SK-N-SH (cell line): ENCODE measurements at regions not wholly inside any gene's neighbourhood (a gene's known extent, or its start where the extent isn't known, plus 50 kb on each side); places are given as distances from the start of the nearest gene placed in this dataset.

Experiments
- CTCF ChIA-PET: fragments of 300-600, 350-600 bp; formaldehyde crosslinking; extraction: SDS; loops from one replicate; lab custom pipeline; 2021; lab: Yijun Ruan, JAX
- POLR2A ChIA-PET: fragments of 350-600 bp; sonication (Branson Sonifier 250); formaldehyde crosslinking; extraction: SDS; loops from one replicate; lab custom pipeline; 2020; ENCODE audit warnings: antibody characterized with exemption, inconsistent platforms; lab: Yijun Ruan, JAX
- DNase-seq: peaks from one replicate; pipeline ENCODE4 v3.0.0; 2012
- H2AFZ ChIP-seq: fragments of 200-600 bp; sonication (generic); 2 replicates; pipeline ENCODE4 v1.8.1; 2016; ENCODE audit warnings: antibody characterized with exemption, mild to moderate bottlenecking, low read depth
- H3F3A ChIP-seq: fragments of 200-600 bp; sonication (generic); replicated peaks from 2 replicates; pipeline ENCODE3; 2016; ENCODE audit warnings: antibody characterized with exemption, mild to moderate bottlenecking; ENCODE audit not compliant: insufficient read depth
- H3K27ac ChIP-seq, 2 experiments: fragments of 200-500 bp in 1 of 2; fragments of 200-600 bp in 1 of 2; sonication (Bioruptor generic) in 1 of 2; sonication (generic), shearing (Covaris generic) in 1 of 2; 2 replicates each; pipeline versions ENCODE4 v1.5.1 to v1.6.1; 2014 to 2016; ENCODE audit warnings: low read depth in 2 of 2, inconsistent platforms in 1 of 2, low read length in 1 of 2, mild to moderate bottlenecking in 1 of 2, mixed read lengths in 1 of 2
- H3K27me3 ChIP-seq: fragments of 200-600 bp; sonication (generic), shearing (Covaris generic); 2 replicates; pipeline ENCODE4 v1.6.1; 2016; ENCODE audit warnings: mixed run types; ENCODE audit not compliant: insufficient read depth
- H3K36me3 ChIP-seq, 2 experiments: fragments of 200-500 bp in 1 of 2; fragments of 200-600 bp in 1 of 2; sonication (Bioruptor generic) in 1 of 2; sonication (generic) in 1 of 2; replicated peaks in 1 of 2; 2 replicates each; pipeline versions ENCODE3 to v1.5.1; 2014 to 2016; ENCODE audit warnings: low read length in 1 of 2, mild to moderate bottlenecking in 1 of 2; ENCODE audit not compliant: insufficient read depth in 2 of 2, control insufficient read depth in 1 of 2
- H3K4me1 ChIP-seq, 2 experiments: fragments of 200-500 bp in 1 of 2; fragments of 200-600 bp in 1 of 2; sonication (Bioruptor generic) in 1 of 2; sonication (generic), shearing (Covaris generic) in 1 of 2; 2 replicates each; pipeline versions ENCODE4 v1.5.1 to v1.6.1; 2014 to 2016; ENCODE audit warnings: low read depth in 1 of 2, low read length in 1 of 2, mixed run types in 1 of 2; ENCODE audit not compliant: insufficient read depth in 2 of 2, control insufficient read depth in 1 of 2
- H3K4me2 ChIP-seq: fragments of 200-600 bp; sonication (generic), shearing (Covaris generic); 2 replicates; pipeline ENCODE4 v1.6.1; 2017; ENCODE audit warnings: mixed run types
- H3K4me3 ChIP-seq, 2 experiments: fragments of 200-500 bp in 1 of 2; fragments of 200-600 bp in 1 of 2; sonication (Bioruptor generic) in 1 of 2; sonication (generic), shearing (Covaris generic) in 1 of 2; 2 replicates each; pipeline versions ENCODE4 v1.5.1 to v1.8.1; 2014 to 2016; ENCODE audit warnings: low read depth in 2 of 2, inconsistent platforms in 1 of 2, low read length in 1 of 2, mild to moderate bottlenecking in 1 of 2, mixed read lengths in 1 of 2, moderate library complexity in 1 of 2
- H3K79me2 ChIP-seq: fragments of 200-600 bp; sonication (generic); 2 replicates; pipeline ENCODE4 v1.8.1; 2017; ENCODE audit warnings: mild to moderate bottlenecking; ENCODE audit not compliant: insufficient read depth
- H3K9ac ChIP-seq: fragments of 200-600 bp; sonication (generic); 2 replicates; pipeline ENCODE4 v1.6.1; 2017; ENCODE audit warnings: mixed run types
- H3K9me2 ChIP-seq: fragments of 200-600 bp; sonication (generic); 2 replicates; pipeline ENCODE4 v1.6.1; 2017; ENCODE audit warnings: mixed run types
- H3K9me3 ChIP-seq: fragments of 200-600 bp; sonication (generic); 2 replicates; pipeline ENCODE4 v1.6.1; 2017; ENCODE audit warnings: mixed run types, mild to moderate bottlenecking, moderate library complexity
- H4K20me1 ChIP-seq: fragments of 200-600 bp; sonication (generic); 2 replicates; pipeline ENCODE4 v1.6.1; 2017; ENCODE audit warnings: mild to moderate bottlenecking, mixed run types; ENCODE audit not compliant: insufficient read depth
- ELF1 ChIP-seq: IDR thresholded peaks from 2 replicates; pipeline ENCODE4 v1.4.0; 2012
- EP300 ChIP-seq, 2 experiments: IDR thresholded peaks; 2 replicates each; pipeline versions ENCODE4 v1.4.0 to v1.6.1; 2012; ENCODE audit warnings: borderline replicate concordance in 1 of 2, low read depth in 1 of 2, low read length in 1 of 2
- FOXJ3 ChIP-seq: sonication (generic); formaldehyde crosslinking; IDR thresholded peaks from 2 replicates; pipeline ENCODE4 v1.5.1; 2020; ENCODE audit warnings: mild to moderate bottlenecking, missing genetic modification reagents
- FOXM1 ChIP-seq: IDR thresholded peaks from 2 replicates; pipeline ENCODE4 v1.4.0; 2012; ENCODE audit warnings: low read depth, mild to moderate bottlenecking
- JUND ChIP-seq: IDR thresholded peaks from 2 replicates; pipeline ENCODE4 v1.4.0; 2012
- NRF1 ChIP-seq: IDR thresholded peaks from 2 replicates; pipeline ENCODE4 v1.6.1; 2012; ENCODE audit warnings: low read depth, mild to moderate bottlenecking, low read length
- RCOR1 ChIP-seq: fragments of 150-350 bp; IDR thresholded peaks from 2 replicates; pipeline ENCODE4 v1.6.1; 2017; ENCODE audit warnings: antibody characterized with exemption, low read length
- RXRA ChIP-seq: IDR thresholded peaks from 2 replicates; pipeline ENCODE4 v1.4.0; 2012; ENCODE audit warnings: low read depth, mild to moderate bottlenecking, borderline replicate concordance
- TAF1 ChIP-seq: IDR thresholded peaks from 2 replicates; pipeline ENCODE4 v1.6.1; 2012; ENCODE audit warnings: low read depth, mild to moderate bottlenecking, low read length, moderate library complexity, borderline replicate concordance
- TCF12 ChIP-seq: IDR thresholded peaks from 2 replicates; pipeline ENCODE4 v1.4.0; 2012
- TEAD4 ChIP-seq: IDR thresholded peaks from 2 replicates; pipeline ENCODE4 v1.4.0; 2012; ENCODE audit warnings: mild to moderate bottlenecking, borderline replicate concordance; ENCODE audit not compliant: insufficient read depth
- WGBS: methylation state at CpG from one replicate; pipeline ENCODE4 v1.1.6; 2017; ENCODE audit warnings: low lambda C conversion rate; 5-methylcytosine and 5-hydroxymethylcytosine counted together
- TF ChIP-seq, protein P1 (sequence below): IDR thresholded peaks from 2 replicates; pipeline ENCODE4 v1.6.1; 2012; ENCODE audit warnings: mild to moderate bottlenecking, low read depth, low read length, moderate library complexity
- TF ChIP-seq, protein P2 (sequence below): IDR thresholded peaks from 2 replicates; pipeline ENCODE4 v1.4.0; 2012; ENCODE audit warnings: low read depth, borderline replicate concordance

- TF ChIP-seq, protein P1, sequence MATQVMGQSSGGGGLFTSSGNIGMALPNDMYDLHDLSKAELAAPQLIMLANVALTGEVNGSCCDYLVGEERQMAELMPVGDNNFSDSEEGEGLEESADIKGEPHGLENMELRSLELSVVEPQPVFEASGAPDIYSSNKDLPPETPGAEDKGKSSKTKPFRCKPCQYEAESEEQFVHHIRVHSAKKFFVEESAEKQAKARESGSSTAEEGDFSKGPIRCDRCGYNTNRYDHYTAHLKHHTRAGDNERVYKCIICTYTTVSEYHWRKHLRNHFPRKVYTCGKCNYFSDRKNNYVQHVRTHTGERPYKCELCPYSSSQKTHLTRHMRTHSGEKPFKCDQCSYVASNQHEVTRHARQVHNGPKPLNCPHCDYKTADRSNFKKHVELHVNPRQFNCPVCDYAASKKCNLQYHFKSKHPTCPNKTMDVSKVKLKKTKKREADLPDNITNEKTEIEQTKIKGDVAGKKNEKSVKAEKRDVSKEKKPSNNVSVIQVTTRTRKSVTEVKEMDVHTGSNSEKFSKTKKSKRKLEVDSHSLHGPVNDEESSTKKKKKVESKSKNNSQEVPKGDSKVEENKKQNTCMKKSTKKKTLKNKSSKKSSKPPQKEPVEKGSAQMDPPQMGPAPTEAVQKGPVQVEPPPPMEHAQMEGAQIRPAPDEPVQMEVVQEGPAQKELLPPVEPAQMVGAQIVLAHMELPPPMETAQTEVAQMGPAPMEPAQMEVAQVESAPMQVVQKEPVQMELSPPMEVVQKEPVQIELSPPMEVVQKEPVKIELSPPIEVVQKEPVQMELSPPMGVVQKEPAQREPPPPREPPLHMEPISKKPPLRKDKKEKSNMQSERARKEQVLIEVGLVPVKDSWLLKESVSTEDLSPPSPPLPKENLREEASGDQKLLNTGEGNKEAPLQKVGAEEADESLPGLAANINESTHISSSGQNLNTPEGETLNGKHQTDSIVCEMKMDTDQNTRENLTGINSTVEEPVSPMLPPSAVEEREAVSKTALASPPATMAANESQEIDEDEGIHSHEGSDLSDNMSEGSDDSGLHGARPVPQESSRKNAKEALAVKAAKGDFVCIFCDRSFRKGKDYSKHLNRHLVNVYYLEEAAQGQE = no peak
- TF ChIP-seq TEAD4 (no peak), EP300 (IDR thresholded peaks at IDR 0.05; ENCODE audit: borderline replicate concordance in 1 of 2, low read depth in 1 of 2, low read length in 1 of 2) (no peak), FOXJ3 (CRISPR knock-in tag) (no peak), FOXM1 (no peak), RXRA (no peak), ELF1 (no peak), TCF12 (no peak), TAF1 (no peak)
Measured at GRCh38 chr2:196368546-196369225, 197.3 kb upstream of the STK17B start (continued).

DNA sequence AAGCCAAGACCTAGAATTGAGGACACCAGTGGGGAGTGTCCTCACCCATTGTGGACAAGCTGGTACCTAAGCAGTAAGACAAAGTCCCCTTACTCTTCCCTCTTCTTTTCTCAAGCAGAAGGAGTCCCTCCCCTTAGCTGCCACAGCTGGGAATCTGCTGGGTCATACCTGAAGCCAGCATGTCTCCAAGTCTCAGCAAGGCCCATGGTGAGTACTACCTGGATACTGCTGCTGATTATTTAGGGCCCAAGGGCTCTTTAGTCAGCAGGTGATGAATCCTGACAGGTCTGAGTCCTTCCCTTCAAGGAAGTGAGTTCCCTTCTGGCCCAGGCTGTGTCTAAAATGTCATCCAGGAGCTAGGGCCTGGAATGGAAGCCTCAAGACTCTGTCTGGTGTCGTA, 198.6 kb upstream of the STK17B start:
- Histone ChIP-seq H3K36me3 (no peaks in the 10 kb centered on the region), H3K4me1 (no peaks in the 10 kb centered on the region; a peak in 2 of 4 replicates), H3K27ac (no peak overlapping the region), H3K4me2 (no peak overlapping the region), H3K9ac (no peak overlapping the region), H3F3A (no peaks in the 10 kb centered on the region), H3K9me3 (no peaks in the 10 kb centered on the region), H2AFZ (no peak overlapping the region), H3K79me2 (no peaks in the 10 kb centered on the region), H3K4me3 (no peak overlapping the region), H3K9me2 (no peaks in the 10 kb centered on the region), H4K20me1 (no peaks in the 10 kb centered on the region)
- ChIA-PET POLR2A (no interaction called here), CTCF (interaction anchor here (1.9 kb wide), 1 partner anchor 33 kb away, joined by 5 read pairs; no protein-coding TSS in a partner anchor)
- WGBS = 100% methylated on average over 1 of the region's 1 CpG
- no peak for DNase-seq
- no peak for TF ChIP-seq JUND
- TF ChIP-seq, protein P1 = no peak
- no peak for TF ChIP-seq NRF1
- TF ChIP-seq RCOR1 = no peak
- TF ChIP-seq, protein P2, sequence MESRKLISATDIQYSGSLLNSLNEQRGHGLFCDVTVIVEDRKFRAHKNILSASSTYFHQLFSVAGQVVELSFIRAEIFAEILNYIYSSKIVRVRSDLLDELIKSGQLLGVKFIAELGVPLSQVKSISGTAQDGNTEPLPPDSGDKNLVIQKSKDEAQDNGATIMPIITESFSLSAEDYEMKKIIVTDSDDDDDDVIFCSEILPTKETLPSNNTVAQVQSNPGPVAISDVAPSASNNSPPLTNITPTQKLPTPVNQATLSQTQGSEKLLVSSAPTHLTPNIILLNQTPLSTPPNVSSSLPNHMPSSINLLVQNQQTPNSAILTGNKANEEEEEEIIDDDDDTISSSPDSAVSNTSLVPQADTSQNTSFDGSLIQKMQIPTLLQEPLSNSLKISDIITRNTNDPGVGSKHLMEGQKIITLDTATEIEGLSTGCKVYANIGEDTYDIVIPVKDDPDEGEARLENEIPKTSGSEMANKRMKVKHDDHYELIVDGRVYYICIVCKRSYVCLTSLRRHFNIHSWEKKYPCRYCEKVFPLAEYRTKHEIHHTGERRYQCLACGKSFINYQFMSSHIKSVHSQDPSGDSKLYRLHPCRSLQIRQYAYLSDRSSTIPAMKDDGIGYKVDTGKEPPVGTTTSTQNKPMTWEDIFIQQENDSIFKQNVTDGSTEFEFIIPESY = no peak
- TF ChIP-seq, all 33 proteins: peak for 0
- no peaks in the 10 kb centered on the region for H3K27me3 ChIP-seq
